GM12872 (cell line): ENCODE measurements at regions not wholly inside any gene's neighbourhood (a gene's known extent, or its start where the extent isn't known, plus 50 kb on each side); places are given as distances from the start of the nearest gene placed in this dataset.

Source experiments
- CTCF ChIP-seq: IDR thresholded peaks from 3 replicates; pipeline ENCODE4 v1.5.1; 2011; ENCODE audit warnings: low read depth, mild to moderate bottlenecking, low read length, moderate library complexity; ENCODE audit not compliant: insufficient read depth

DNA sequence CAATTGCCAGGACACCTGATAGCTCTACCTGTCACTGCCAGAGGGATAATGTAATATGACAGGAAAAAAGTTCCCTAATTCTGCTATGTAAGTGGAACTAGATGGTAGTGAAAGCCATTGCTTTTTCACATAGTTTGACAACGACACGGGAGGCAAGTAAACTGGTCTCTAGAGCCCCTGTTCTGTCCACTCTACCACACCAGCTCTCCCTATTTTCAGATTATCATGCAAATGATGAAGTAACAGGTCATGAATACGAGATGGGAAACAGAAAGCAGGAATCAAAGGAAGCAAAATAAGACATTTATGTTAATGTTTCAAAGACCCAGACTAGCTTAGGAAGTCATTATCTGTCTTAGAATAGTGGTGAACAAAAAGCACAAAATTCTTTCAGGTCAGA is 56.2 kb downstream of the TAF11L14 start:
- TF ChIP-seq CTCF = no peak

DNA sequence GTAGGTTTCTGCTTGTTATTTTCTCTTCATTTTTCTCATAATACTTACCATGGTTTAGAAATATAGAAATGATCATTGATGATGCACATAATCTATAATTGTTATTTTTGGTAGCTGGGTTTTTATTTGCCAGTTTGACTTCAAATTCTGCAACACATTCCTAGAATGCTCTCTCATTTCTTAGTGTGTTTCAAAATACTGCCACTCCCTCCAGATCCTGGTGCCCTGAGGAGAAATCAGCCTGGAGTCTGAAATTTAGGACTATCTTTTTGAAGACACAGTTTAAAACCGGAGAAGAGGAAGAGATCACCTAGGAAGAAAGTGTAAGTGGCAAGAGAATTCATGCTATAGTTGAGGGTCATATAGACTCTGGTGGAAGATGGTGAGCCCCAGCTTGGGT is 57.5 kb downstream of the TAF11L14 start:
- TF ChIP-seq CTCF = no peak

- TF ChIP-seq CTCF = no peak
Observed at GRCh38 chr5:17694371-17694770, 60.1 kb downstream of the TAF11L14 start.

DNA sequence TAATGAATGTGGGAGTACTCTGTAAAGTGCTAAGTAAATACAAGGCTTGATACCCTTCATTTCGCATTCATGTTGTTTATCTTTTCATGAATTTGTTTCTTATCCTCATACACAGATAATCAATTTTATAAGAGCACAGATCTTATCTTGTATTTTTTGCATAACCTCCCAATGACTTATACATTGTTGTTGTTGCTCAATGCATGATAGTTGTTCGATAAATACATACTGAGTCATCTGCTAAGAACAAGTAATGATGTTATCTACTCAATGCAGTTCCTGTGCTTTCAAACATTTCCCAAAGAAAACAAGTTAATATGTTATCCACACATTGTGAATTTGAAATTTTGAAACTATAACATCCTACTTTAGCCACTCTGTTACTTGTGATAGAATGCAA is 60.7 kb downstream of the TAF11L14 start:
- no peak for TF ChIP-seq CTCF

- no peak for TF ChIP-seq CTCF
Observed at GRCh38 chr5:17696627-17697026, 62.4 kb downstream of the TAF11L14 start.

DNA sequence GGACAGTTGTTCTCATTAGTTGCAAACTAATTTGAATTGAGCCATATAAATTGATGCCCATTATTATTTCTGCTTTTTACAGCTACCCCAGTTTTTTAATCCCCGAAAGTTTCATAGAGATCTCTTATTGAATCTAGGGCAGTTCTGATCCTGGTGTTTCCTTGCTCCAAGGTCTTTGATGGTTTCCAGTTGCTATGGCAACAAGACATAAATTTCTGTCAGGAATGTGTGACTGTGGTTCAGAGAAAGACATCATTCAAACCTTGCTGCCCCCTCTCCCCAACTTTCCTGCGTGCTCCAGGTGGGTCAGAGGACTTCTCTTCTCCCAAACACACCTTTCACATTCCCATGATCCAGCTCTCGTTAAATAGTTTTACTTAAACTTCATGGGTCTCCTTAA is 63.4 kb downstream of the TAF11L14 start:
- TF ChIP-seq CTCF = no peak

DNA sequence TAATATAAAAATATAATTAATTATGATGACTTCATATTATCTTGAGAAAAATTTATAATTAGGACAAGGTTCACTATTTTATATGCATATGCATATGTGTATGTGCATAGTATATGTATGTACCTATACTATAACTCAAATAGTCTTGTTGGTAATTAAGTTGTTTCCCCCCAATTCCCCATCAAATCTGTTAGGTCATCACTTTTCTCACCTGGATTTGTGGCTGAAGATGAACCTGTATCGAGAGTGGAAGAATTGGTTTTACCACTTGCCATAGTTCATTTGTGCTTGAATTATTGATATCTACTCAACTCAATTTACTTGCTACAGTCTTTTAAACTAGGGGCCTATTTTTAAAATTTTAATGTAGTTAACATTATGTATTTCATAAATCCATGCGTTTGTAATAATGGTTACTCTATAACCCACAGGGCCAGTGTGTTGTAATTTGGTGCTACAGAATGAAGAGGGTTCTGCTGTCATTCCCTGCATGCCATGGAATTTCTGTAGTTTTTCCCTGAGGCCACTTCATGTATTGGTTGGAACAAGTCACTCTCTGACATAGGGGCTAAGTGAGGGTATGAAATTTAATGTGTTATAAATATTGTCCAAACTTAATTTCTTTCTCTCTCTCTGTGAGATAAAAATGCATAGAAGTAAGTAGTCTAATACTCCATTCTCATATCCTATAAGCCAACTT is 74.9 kb downstream of the TAF11L14 start:
- no peak for TF ChIP-seq CTCF
